ENCODE measurements at regions not wholly inside any gene's neighbourhood (a gene's known extent, or its start where the extent isn't known, plus 50 kb on each side); places are given as distances from the start of the nearest gene placed in this dataset.
"Not testable (repeated sequence)": the region's sequence is repeated elsewhere in the genome, so short reads cannot be mapped to it uniquely, and the experiment has no call there.

- DNase-seq (ENCODE audit: low read depth in 4 of 4, low spot score in 2 of 4), result no peak
Measured at GRCh38 chr12:112611908-112612307, 179.6 kb upstream of the RPH3A start.

- no peak for DNase-seq (ENCODE audit: low read depth in 4 of 4, low spot score in 2 of 4)
Measured at GRCh38 chr12:112615196-112615595, 176.4 kb upstream of the RPH3A start.

- no peak for DNase-seq (ENCODE audit: low read depth in 4 of 4, low spot score in 2 of 4)
Measured at GRCh38 chr12:112616469-112617152, 174.9 kb upstream of the RPH3A start.

GRCh38 chr12:112617153-112617505, 174.4 kb upstream of the RPH3A start:
- DNase-seq (ENCODE audit: low read depth in 4 of 4, low spot score in 2 of 4), result no peak

DNA sequence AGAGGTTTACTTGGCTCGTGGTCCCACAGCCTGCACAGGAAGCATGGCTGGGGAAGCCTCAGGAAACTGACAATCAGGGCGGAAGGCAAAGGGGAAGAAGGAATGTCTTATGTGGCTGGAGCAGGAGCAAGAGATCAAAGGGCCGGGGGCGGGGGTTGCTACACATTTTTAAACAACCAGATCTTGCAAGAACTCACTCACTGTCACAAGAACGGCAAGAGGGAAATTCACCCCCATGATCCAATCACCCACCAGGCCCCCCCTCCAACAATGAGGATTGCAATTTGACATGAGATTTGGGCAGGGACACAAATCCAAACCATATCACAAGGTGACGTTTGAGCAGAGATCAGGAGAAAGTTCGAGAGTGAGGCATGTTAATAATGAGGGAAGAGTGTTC, 163.7 kb upstream of the RPH3A start:
- DNase-seq (ENCODE audit: low read depth in 4 of 4, low spot score in 2 of 4), result no peak

GRCh38 chr12:112631974-112632373, 159.6 kb upstream of the RPH3A start:
- DNase-seq (ENCODE audit: low read depth in 4 of 4, low spot score in 2 of 4), result not testable (repeated sequence)

GRCh38 chr12:112635036-112635435, 156.5 kb upstream of the RPH3A start:
- DNase-seq (ENCODE audit: low read depth in 4 of 4, low spot score in 2 of 4), result no peak

DNA sequence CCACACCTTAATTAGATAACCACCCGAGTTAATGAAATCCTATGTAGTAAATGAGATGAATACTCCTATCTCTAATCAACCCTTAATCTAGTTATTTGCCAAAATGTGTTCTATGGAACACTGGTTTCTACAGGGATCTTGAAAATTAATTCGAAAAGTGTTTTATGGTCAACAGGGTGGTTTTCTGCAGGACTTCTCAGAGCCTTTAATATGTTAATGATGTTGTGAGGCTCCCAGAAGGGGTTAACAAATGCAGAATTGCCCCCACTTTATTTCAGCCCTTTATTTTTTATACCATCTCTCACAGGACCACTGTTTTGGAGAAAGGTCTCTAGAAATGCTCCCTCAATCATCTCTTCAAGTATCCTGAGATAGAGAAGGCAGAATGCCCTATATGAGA, 153.1 kb upstream of the RPH3A start:
- no peak for DNase-seq (ENCODE audit: low read depth in 4 of 4, low spot score in 2 of 4)

DNA sequence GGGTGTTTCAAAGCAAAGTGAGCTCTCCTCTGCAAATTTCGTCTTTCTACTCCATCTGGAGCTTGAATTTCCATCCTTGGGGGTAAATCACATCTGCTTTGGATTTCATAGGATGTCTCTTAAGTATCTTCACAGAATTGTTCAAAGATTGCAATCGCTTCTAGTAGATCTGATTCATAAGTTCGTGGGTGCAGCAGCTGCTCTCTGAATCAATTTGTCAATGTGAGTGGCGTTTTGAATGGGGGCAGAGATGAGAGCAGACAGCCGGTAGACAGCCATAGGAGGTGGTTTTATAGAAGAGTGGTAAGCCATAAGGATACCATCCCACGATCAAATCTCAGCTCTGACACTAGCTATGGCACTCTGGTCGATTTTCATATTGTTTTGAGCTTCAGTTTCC, 146.0 kb upstream of the RPH3A start:
- DNase-seq (ENCODE audit: low read depth in 4 of 4, low spot score in 2 of 4), result no peak

DNA sequence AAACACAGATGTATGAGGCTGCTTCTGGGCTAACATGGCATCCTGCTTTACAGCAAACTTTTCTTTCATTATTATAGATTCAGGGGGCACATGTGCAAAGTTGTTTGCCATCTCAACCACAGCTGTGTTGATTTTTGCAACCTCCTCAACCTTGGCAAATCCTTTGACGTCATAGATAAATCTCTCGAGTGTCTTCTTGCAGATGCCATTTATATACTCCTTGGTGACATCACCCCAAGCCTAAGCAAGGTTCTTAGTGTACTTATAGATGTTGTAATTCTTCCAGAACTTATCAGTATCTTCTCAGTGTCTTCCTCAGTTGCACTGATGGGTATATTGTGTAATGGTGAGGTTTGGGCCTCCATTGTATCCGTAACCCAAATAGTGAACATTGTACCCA, 135.4 kb upstream of the RPH3A start:
- DNase-seq (ENCODE audit: low read depth in 4 of 4, low spot score in 2 of 4), result no peak

DNA sequence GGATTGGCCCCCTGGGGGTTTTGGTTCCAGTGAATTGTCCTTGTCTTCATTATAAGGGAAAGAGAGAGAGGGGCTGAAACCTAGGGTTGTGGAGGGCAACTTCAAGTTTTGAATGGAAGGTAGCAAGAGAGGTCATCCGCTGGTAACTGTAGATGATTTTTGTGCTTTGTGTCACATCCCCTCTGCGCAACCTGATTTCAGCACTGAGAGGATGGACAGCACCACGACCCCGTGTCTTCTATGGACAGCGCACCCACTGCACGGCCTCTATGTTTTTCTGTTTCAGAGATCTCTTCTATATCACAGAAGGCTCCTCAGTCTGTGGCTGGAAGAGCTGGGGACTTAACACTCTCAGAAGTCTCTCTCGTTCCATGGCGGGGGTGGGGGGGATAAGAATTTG, 127.0 kb upstream of the RPH3A start:
- DNase-seq (ENCODE audit: low read depth in 4 of 4, low spot score in 2 of 4), result peak in 2 of 4 donors; percentile 11 to 27

DNA sequence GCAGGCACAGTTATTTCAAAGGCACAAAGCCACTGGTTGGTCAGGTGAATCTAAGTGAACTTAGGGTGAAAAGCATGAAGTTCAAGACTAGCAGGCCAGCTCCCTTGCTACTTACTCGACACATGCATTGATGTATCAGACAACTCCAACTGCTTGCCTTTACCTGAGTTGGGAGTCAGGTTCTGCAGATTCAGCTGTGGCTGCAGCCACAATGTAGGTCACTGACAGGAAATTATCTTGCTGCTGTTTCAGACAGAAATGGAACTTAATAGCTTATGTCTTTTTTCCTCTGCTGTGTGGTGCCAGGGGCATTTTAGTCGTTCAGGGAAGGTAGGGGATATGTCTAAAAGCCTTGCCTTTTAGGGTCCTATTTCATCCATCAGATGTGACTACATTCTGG, 125.6 kb upstream of the RPH3A start:
- no peak for DNase-seq (ENCODE audit: low read depth in 4 of 4, low spot score in 2 of 4)

- DNase-seq (ENCODE audit: low read depth in 4 of 4, low spot score in 2 of 4), result no peak
Measured at GRCh38 chr12:112671564-112671963, 120.0 kb upstream of the RPH3A start.

- no peak for DNase-seq (ENCODE audit: low read depth in 4 of 4, low spot score in 2 of 4)
Measured at GRCh38 chr12:112674539-112674938, 117.0 kb upstream of the RPH3A start.

GRCh38 chr12:112676507-112676906, 115.0 kb upstream of the RPH3A start:
- DNase-seq (ENCODE audit: low read depth in 4 of 4, low spot score in 2 of 4), result no peak

DNA sequence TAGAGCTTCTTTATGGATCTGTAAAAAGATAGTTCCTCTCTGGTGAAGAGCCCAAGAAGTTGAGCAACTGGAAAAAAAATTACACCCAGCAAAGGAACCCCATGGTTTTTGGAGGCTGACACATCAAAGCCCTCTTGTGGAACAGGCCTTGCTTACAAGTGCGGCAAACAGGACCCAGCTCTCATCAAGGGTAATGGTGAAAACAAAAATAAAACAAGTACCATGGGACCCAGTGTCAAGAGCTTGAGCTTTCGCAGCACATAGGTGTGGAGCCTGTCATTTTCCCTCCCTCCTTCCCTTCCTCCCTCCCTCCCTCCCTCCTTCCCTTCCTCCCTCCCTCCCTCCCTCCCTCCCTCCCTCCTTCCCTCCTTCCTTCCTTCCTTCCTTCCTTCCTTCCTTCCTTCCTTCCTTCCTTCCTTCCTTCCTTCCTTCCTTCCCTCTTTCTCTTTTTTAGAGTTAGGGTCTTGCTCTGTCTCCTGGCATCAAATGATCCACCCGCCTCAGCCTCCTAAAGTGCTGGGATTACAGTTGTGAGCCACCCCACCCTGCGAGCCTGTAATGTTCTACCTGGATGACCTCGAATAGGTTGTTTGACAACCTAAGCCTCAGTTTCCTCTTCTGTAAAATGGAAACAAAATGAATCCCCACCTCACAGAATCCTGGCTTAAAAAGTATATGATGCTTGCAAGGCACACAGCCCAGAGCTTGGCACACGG, 114.3 kb upstream of the RPH3A start:
- DNase-seq (ENCODE audit: low read depth in 4 of 4, low spot score in 2 of 4), result no peak

- DNase-seq (ENCODE audit: low read depth in 4 of 4, low spot score in 2 of 4), result no peak
Measured at GRCh38 chr12:112680993-112681392, 110.6 kb upstream of the RPH3A start.

DNA sequence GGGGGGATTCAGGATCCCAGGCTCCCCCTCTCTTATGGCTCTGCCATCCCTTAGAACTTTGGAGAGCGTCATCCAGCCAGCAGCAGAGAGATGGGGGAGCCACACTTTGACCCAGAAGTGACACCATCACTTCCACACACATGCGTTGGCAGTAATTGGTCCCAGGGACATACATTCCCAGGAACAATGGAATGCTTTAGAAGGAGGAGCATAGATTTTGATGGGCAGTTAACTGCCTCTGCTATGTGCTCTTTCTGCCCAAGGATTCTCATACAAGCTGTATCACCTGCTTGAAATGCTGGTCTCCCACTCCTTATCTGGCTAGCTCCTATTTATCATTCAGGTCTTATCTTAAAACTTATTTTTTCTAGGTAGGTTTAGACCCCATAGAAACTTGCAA, 109.0 kb upstream of the RPH3A start:
- no peak for DNase-seq (ENCODE audit: low read depth in 4 of 4, low spot score in 2 of 4)

GRCh38 chr12:112684742-112685141, 106.8 kb upstream of the RPH3A start:
- no peak for DNase-seq (ENCODE audit: low read depth in 4 of 4, low spot score in 2 of 4)

GRCh38 chr12:112685321-112685720, 106.2 kb upstream of the RPH3A start:
- no peak for DNase-seq (ENCODE audit: low read depth in 4 of 4, low spot score in 2 of 4)

DNA sequence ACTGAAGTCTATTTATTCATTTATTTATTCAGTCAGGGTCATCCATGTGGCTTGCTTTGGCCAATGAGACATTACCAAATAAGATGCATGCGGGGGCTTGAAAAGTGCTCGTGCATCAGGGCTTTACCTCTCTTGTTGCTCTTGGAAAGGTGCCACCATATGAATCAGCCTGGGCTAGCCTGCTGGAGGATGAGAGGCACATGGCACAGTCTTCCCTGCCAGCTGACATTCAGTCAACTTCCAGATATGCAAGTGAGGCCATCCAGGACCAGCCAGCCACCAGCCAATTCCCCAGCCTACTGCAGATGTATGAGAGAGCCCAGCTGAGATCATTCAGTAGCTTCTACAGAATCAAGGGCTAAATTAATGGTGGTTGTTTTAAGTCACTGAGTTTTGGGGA, 105.2 kb upstream of the RPH3A start:
- DNase-seq (ENCODE audit: low read depth in 4 of 4, low spot score in 2 of 4), result no peak

DNA sequence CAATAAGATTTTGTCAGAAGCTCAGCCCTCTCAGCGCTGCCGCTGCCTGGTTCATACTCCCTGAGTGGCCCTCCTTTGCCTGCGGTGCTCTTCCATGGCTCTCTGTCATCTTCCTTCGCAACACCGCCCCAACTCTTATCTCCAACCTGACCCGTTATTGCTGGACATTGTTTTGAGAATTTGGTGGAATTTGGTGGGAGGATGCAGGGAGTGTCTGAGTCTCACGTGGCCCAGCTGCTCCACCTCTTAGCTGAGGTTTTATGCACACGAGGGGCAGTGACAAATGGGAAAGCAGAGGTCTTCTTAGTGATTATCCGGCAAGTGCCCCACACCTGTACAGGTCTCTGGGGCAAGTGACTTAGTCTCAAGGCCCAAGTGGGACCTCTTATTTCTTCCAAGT, 97.5 kb upstream of the RPH3A start:
- DNase-seq (ENCODE audit: low read depth in 4 of 4, low spot score in 2 of 4), result no peak

- not testable (repeated sequence) for DNase-seq (ENCODE audit: low read depth in 4 of 4, low spot score in 2 of 4)
Measured at GRCh38 chr12:112697441-112697840, 94.1 kb upstream of the RPH3A start.
